SH-SY5Y (cell line): ENCODE measurements at regions not wholly inside any gene's neighbourhood (a gene's known extent, or its start where the extent isn't known, plus 50 kb on each side); places are given as distances from the start of the nearest gene placed in this dataset.

Source experiments
- GATA2 ChIP-seq: IDR thresholded peaks from 2 replicates; pipeline ENCODE4 v1.6.1; 2011; ENCODE audit warnings: mild to moderate bottlenecking, low read depth, low read length
- GATA3 ChIP-seq: IDR thresholded peaks from 2 replicates; pipeline ENCODE4 v1.6.1; 2011; ENCODE audit warnings: low read depth, mild to moderate bottlenecking, low read length, moderate library complexity

GRCh38 chr4:174110180-174110579, 173.3 kb downstream of the FBXO8 start:
- TF ChIP-seq GATA2 (no peak), GATA3 (no peak)

DNA sequence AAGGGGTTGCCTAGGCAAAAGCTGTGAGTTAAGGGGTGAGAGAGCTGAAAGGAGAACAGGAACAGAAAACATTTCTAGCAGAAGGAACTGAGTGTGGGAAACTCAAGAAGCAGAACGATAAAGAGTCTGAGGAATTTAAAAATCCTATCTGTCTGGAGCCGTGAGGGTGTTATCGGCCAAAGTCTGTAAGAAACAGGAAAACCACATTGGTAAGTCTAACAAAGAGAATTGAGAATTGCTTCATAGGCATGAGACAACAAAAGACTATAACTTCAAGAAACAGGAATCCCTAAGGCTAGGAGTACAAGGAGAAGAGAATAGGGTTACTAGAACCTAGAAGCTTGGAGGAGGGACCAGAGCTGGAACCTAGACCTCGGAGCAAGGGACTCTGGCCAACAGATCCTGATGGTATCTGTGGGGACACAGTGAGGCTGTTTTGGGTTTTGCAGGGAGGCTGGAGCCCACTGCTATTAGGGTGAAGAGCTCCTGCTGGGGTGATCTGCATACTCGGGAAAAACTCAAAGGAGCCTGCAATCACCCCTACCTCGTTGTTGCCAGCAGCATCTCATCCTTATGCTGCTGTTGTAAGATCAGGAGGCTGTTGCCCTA, 175.6 kb downstream of the FBXO8 start:
- TF ChIP-seq GATA3 (no peak), GATA2 (no peak)

GRCh38 chr4:174105202-174105601, 178.3 kb downstream of the FBXO8 start:
- TF ChIP-seq GATA2 (no peak), GATA3 (no peak)

- TF ChIP-seq GATA2 (no peak), GATA3 (no peak)
These were observed 182.6 kb downstream of the FBXO8 start for GRCh38 chr4:174100910-174101309.

- TF ChIP-seq GATA2 (no peak), GATA3 (no peak)
These were observed 183.8 kb downstream of the FBXO8 start for GRCh38 chr4:174099712-174100111.

DNA sequence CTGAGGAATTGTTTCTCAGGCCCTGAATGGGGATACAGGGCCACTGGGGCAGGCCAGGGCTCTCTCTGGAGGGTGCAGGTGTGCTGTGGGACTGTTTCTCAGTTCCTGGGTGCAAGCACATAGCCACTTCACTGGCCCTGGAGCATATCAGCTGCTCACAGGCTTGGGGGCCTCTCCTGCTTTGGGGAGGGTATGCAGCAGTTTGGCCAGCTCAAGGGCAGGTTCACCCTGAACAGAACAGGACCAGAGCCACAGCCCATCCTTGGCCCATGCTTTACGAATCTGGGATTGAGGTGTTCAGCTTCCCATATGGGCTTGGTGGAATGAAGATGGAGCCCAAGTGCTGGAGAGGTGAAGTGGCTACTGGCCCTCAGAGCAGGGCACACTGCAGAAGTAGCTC, 186.5 kb downstream of the FBXO8 start:
- TF ChIP-seq GATA2 (no peak), GATA3 (no peak)

GRCh38 chr4:174096456-174096855, 187.0 kb downstream of the FBXO8 start:
- TF ChIP-seq GATA2: no peak
- TF ChIP-seq GATA3: no peak

GRCh38 chr4:174091130-174091529, 192.3 kb downstream of the FBXO8 start:
- TF ChIP-seq GATA2 (no peak), GATA3 (no peak)

- TF ChIP-seq GATA3 (no peak), GATA2 (no peak)
These were observed 193.8 kb downstream of the FBXO8 start for GRCh38 chr4:174089711-174090110.

- TF ChIP-seq GATA3 (no peak), GATA2 (no peak)
These were observed 194.7 kb downstream of the FBXO8 start for GRCh38 chr4:174088795-174089194.

DNA sequence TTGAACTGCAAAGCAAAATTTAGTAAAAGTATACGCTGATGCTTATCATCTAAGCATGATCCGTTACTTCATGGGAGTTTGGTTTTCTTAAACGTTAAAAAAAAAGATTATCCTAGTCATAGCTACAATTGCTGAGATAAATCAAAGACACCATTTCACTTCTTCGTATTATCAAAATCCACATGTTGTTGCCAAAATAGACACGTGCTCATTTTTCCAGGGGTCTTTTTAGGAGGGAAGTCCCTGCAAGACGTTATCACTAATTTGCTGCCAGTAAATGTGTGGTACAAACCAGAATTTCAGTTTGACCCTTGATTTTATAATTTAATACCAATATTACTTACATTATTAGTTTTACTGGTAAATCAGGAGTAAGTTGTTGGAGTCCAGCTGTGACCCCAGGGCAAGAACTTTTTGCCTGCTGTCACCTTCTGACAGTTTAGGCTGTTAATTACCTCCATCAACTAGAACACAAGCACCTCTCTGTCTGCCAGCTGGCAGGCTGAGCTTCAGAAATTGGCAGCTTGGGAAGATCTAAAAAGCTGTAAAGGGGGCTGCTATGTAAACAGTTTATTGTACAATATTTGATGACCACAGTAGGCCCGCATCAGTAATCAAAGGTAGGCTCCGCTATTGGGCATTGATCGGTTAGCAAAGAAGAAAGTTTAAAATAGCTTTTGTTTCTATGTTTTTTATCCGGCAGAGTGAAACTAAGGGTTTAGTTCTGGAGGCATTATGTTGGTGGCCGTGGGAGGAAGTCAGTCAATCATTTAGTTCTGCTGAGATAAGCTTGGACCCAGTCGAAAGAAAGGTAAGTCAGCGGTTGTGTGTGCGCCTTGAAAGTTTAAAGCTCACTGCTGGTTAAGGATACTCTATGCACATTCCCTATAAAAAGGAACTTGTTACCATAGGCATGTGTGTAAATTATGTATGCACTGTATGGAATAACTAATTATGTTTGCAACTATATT, 196.4 kb downstream of the FBXO8 start:
- no peak for TF ChIP-seq GATA3
- TF ChIP-seq GATA2: no peak

- TF ChIP-seq GATA3 (no peak), GATA2 (no peak)
These were observed 198.5 kb downstream of the FBXO8 start for GRCh38 chr4:174084981-174085380.

GRCh38 chr4:174084542-174084941, 198.9 kb downstream of the FBXO8 start:
- TF ChIP-seq GATA2: no peak
- no peak for TF ChIP-seq GATA3

DNA sequence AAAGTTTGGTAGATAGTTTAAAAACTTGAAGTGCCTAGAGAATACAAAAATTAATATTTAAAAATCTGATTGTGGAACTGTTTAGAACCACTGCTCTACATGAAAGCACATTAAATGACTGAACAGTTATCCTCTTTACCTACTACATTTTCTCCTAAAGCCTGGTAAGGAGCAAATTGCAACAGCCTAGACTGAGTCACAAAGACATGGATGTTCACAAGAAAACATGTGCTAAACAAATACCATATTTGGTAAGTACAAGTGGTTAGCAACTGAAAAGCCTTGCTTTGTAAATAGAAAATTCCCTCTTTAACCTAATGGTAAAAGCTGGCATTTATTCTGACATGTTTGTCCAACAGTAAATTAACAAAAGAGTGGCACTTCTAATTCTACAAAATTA, 203.1 kb downstream of the FBXO8 start:
- TF ChIP-seq GATA2: no peak
- TF ChIP-seq GATA3: no peak

GRCh38 chr4:174071595-174071994, 211.9 kb downstream of the FBXO8 start:
- TF ChIP-seq GATA3 (no peak), GATA2 (no peak)
